Hepatocyte (in vitro differentiated cells): ENCODE measurements at regions not wholly inside any gene's neighbourhood (a gene's known extent, or its start where the extent isn't known, plus 50 kb on each side); places are given as distances from the start of the nearest gene placed in this dataset.

ENCODE experiments used
- EZH2phosphoT487 ChIP-seq: fragments of 200-600 bp; sonication (generic); IDR thresholded peaks from one replicate; pipeline ENCODE4 v1.6.1; 2018; ENCODE audit warnings: antibody characterized with exemption, mild to moderate bottlenecking, low read depth, moderate library complexity; ENCODE audit not compliant: unreplicated experiment, severe bottlenecking
- TF ChIP-seq, protein P1 (sequence below): fragments of 200-600 bp; sonication (generic); IDR thresholded peaks from 2 replicates; pipeline ENCODE4 v1.5.1; 2016; ENCODE audit warnings: antibody characterized with exemption, mild to moderate bottlenecking; ENCODE audit not compliant: poor library complexity

- no peak for TF ChIP-seq EZH2phosphoT487
- TF ChIP-seq, protein P1, sequence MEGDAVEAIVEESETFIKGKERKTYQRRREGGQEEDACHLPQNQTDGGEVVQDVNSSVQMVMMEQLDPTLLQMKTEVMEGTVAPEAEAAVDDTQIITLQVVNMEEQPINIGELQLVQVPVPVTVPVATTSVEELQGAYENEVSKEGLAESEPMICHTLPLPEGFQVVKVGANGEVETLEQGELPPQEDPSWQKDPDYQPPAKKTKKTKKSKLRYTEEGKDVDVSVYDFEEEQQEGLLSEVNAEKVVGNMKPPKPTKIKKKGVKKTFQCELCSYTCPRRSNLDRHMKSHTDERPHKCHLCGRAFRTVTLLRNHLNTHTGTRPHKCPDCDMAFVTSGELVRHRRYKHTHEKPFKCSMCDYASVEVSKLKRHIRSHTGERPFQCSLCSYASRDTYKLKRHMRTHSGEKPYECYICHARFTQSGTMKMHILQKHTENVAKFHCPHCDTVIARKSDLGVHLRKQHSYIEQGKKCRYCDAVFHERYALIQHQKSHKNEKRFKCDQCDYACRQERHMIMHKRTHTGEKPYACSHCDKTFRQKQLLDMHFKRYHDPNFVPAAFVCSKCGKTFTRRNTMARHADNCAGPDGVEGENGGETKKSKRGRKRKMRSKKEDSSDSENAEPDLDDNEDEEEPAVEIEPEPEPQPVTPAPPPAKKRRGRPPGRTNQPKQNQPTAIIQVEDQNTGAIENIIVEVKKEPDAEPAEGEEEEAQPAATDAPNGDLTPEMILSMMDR = no peak
These were observed 326.8 kb upstream of the IRX1 start for GRCh38 chr5:3268760-3269330.
